Transverse colon (tissue), 3 donors: ENCODE measurements at regions not wholly inside any gene's neighbourhood (a gene's known extent, or its start where the extent isn't known, plus 50 kb on each side); places are given as distances from the start of the nearest gene placed in this dataset.

ENCODE experiments used
- EP300 ChIP-seq: sonication (generic); formaldehyde crosslinking; IDR thresholded peaks from one replicate; pipeline ENCODE4 v1.6.1; 2017; ENCODE audit warnings: antibody characterized with exemption, low read depth
- POLR2A ChIP-seq: fragments of 450-650 bp; IDR thresholded peaks from one replicate; pipeline ENCODE4 v1.6.1; 2016; ENCODE audit warnings: antibody characterized with exemption, mild to moderate bottlenecking, moderate library complexity
- TF ChIP-seq, protein P1 (sequence below), 5 experiments: fragments of 200-600 bp in 3 of 5; fragments of 450-650 bp in 2 of 5; sonication (generic) in 3 of 5; IDR thresholded peaks; 1 replicate in 2 of 5; 2 replicates in 3 of 5; pipeline ENCODE4 v1.5.1; 2016 to 2017; ENCODE audit warnings: antibody characterized with exemption in 5 of 5, inconsistent platforms in 3 of 5, mild to moderate bottlenecking in 2 of 5, moderate library complexity in 1 of 5

GRCh38 chr5:42881416-42882117, 69.9 kb upstream of the SELENOP start:
- TF ChIP-seq, protein P1, sequence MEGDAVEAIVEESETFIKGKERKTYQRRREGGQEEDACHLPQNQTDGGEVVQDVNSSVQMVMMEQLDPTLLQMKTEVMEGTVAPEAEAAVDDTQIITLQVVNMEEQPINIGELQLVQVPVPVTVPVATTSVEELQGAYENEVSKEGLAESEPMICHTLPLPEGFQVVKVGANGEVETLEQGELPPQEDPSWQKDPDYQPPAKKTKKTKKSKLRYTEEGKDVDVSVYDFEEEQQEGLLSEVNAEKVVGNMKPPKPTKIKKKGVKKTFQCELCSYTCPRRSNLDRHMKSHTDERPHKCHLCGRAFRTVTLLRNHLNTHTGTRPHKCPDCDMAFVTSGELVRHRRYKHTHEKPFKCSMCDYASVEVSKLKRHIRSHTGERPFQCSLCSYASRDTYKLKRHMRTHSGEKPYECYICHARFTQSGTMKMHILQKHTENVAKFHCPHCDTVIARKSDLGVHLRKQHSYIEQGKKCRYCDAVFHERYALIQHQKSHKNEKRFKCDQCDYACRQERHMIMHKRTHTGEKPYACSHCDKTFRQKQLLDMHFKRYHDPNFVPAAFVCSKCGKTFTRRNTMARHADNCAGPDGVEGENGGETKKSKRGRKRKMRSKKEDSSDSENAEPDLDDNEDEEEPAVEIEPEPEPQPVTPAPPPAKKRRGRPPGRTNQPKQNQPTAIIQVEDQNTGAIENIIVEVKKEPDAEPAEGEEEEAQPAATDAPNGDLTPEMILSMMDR (IDR thresholded peaks at IDR 0.05) = no peak
- no peak for TF ChIP-seq POLR2A
- no peak for TF ChIP-seq EP300
